ENCODE measurements at regions not wholly inside any gene's neighbourhood (a gene's known extent, or its start where the extent isn't known, plus 50 kb on each side); places are given as distances from the start of the nearest gene placed in this dataset.

DNA sequence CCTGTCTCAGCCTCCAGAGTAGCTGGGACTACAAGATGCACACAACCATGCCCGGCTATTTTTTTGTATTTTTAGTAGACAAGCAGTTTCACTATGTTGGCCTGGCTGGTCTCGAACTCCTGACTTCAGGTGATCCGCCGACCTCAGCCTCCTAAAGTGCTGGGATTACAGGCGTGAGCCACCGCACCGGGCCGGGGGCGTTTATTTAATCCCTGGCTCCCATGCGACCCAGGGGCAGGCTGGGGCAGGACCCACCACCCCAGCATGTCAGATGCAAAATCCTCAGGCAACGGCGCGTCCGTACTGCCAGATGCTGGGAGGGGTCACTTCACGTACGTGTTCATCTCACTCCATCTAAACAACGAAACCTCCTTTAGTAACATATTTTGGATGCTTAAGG, 518.7 kb upstream of the NOX3 start:
- no peak for DNase-seq (ENCODE audit: low read depth)
- TF ChIP-seq MYC (IDR thresholded peaks at IDR 0.05; ENCODE audit: low read depth, low read length), result no peak
- TF ChIP-seq MAX (IDR thresholded peaks at IDR 0.05; ENCODE audit: low read depth, low read length), result no peak
- no peak for TF ChIP-seq POLR2A (IDR thresholded peaks at IDR 0.05; ENCODE audit: extremely low read depth, insufficient read length)
- no peak for TF ChIP-seq CTCF (IDR thresholded peaks at IDR 0.05; ENCODE audit: low read depth, low read length)
- no peak overlapping the region for H3K4me3 ChIP-seq (ENCODE audit: low read depth, low read length)

DNA sequence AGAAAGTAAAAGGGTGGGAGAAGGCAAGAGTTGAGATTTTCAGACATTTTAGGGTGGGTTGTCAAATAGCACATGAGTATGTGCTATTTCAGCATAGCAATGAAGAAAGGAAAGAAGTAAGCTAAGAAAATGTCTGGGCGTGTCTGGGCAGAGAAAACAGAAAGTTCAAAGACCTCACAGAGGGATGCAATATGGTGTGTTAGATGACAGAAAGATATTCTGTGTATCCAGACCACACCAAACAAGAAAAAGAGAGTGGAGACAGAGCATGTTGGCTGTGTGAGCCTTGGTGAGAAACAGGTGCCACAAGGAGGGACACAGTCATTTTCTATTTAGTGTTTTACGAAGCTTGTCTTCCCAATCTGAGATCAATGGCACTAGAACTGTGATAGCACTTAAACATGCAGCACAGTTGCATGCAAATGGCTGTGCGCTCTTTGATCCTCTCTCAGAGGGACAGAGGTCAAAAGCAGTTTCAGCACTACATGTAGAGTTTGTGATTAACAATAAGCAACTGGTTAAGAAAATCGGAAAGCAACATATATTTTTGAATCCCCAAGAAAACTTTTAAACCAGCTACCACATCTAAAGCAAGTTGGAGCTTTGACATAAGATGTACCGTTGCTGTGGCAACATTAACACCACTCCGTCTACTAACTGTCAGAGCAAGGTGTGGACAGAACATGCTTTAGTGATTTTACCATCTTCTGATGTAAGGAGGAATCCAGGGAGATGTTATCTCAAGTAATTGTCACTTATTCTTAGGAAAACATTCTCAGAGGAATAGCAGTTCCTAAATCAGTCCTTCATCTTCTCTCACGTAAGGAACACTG, 515.5 kb upstream of the NOX3 start:
- TF ChIP-seq MAX (IDR thresholded peaks at IDR 0.05; ENCODE audit: low read depth, low read length) (no peak), CTCF (IDR thresholded peaks at IDR 0.05; ENCODE audit: low read depth, low read length) (no peak), MYC (IDR thresholded peaks at IDR 0.05; ENCODE audit: low read depth, low read length) (no peak), POLR2A (IDR thresholded peaks at IDR 0.05; ENCODE audit: extremely low read depth, insufficient read length) (no peak)
- H3K4me3 ChIP-seq (ENCODE audit: low read depth, low read length), result no peak overlapping the region
- no peak for DNase-seq (ENCODE audit: low read depth)

DNA sequence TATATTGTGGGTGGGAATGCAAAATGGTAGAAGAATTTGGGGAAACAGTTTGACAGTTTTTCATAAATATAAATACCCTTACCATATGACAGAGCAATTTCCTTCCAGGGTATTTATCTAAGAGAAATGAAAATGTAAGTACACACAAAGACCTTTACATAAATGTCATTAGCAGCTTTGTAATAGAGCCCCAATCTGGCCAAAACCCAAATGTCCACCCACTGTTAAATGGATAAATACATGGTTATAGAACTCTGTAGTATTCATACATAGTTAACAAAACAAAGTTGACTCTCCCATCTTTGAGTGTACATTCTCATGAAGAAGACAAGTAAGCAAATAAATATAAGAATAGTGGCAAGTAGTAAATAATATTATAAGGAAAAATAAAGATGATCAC, 514.8 kb upstream of the NOX3 start:
- no peak for DNase-seq (ENCODE audit: low read depth)
- TF ChIP-seq POLR2A (IDR thresholded peaks at IDR 0.05; ENCODE audit: extremely low read depth, insufficient read length) (no peak), MAX (IDR thresholded peaks at IDR 0.05; ENCODE audit: low read depth, low read length) (no peak), CTCF (IDR thresholded peaks at IDR 0.05; ENCODE audit: low read depth, low read length) (no peak), MYC (IDR thresholded peaks at IDR 0.05; ENCODE audit: low read depth, low read length) (no peak)
- no peak overlapping the region for H3K4me3 ChIP-seq (ENCODE audit: low read depth, low read length)

GRCh38 chr6:155968921-155969320, 513.3 kb upstream of the NOX3 start:
- no peak overlapping the region for H3K4me3 ChIP-seq (ENCODE audit: low read depth, low read length)
- DNase-seq (ENCODE audit: low read depth), result no peak
- TF ChIP-seq MYC (IDR thresholded peaks at IDR 0.05; ENCODE audit: low read depth, low read length) (no peak), POLR2A (IDR thresholded peaks at IDR 0.05; ENCODE audit: extremely low read depth, insufficient read length) (no peak), MAX (IDR thresholded peaks at IDR 0.05; ENCODE audit: low read depth, low read length) (no peak), CTCF (IDR thresholded peaks at IDR 0.05; ENCODE audit: low read depth, low read length) (no peak)

GRCh38 chr6:155967322-155967721, 511.7 kb upstream of the NOX3 start:
- TF ChIP-seq MAX (IDR thresholded peaks at IDR 0.05; ENCODE audit: low read depth, low read length) (no peak), POLR2A (IDR thresholded peaks at IDR 0.05; ENCODE audit: extremely low read depth, insufficient read length) (no peak), MYC (IDR thresholded peaks at IDR 0.05; ENCODE audit: low read depth, low read length) (no peak), CTCF (IDR thresholded peaks at IDR 0.05; ENCODE audit: low read depth, low read length) (no peak)
- DNase-seq (ENCODE audit: low read depth), result no peak
- H3K4me3 ChIP-seq (ENCODE audit: low read depth, low read length), result no peak overlapping the region
